GM12872 (cell line): ENCODE measurements at regions not wholly inside any gene's neighbourhood (a gene's known extent, or its start where the extent isn't known, plus 50 kb on each side); places are given as distances from the start of the nearest gene placed in this dataset.

Experiments used
- CTCF ChIP-seq: IDR thresholded peaks from 3 replicates; pipeline ENCODE4 v1.5.1; 2011; ENCODE audit warnings: low read depth, mild to moderate bottlenecking, low read length, moderate library complexity; ENCODE audit not compliant: insufficient read depth

DNA sequence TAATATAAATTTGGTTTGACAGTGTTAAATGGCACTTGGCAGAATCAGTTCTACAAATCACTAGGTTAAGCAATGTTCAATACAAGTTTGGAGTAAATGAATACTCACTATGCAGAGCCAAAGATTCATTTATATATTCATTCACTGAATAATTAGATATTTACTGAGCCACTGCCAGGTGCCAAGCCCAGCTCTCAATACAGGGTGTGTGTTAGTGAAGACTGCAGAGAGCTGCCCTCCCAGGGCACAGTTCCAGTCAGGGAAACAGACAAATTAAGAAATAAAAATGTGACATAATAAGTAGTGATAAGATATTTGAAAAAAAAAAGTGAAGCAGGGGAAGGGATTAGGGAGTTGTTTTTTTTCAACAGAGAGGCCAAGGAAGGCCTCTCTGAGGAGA is 411.7 kb downstream of the KCNRG start:
- TF ChIP-seq CTCF: no peak

DNA sequence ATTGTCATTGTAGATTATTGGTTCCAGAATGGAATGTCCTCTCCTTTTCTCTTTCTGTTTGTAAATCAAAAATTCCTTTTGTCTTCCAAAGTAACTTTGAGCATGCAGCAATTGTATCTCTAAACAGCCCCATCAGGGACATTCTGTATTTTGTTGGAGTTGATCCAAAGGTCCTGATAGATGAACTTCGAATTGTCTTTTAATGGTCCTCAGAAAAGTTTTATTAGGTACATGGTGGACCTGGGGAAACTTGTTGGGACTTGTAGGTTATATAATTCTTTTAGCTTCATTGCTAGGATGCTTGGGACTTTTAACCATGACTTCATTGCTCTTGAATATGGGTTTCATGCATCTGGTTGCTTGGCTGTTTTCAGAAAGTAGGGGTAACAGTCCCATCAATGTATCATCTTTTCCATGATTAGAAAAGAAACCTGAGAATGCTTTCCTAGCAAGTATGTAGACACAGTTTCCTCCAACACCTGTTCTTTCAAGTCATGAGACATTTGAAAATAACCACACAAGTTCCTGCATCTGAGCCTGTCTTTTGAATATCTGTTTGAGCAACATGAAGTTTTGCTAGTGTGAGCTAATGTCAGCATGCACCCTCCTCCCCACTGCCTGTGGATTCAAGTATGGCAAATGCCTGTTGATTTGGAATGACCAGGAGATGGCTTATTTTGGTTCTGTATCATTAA is 413.1 kb downstream of the KCNRG start:
- TF ChIP-seq CTCF: no peak

GRCh38 chr13:50435011-50435410 is 408.5 kb downstream of the DLEU7 start:
- no peak for TF ChIP-seq CTCF

DNA sequence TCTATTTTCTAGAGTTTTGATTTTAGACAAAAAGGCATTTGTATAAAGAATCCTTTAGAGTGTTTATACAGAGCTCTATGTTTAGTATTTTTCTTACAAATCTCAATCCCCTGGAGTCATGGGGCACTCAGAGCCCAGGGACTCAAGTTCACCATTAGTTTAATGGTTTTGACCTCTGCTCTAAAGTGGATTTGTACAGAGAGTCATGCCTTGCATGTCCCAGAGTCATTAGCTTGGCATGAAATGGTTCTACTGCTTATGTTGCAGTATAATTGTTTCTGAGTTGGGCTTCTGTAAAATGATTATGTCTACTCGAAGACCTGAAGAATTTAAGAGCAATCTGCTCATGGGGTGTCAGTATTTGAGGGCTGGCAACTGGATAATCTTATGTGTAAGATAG is 406.2 kb downstream of the DLEU7 start:
- TF ChIP-seq CTCF: no peak

GRCh38 chr13:50438351-50438750 is 405.1 kb downstream of the DLEU7 start:
- TF ChIP-seq CTCF: no peak

- no peak for TF ChIP-seq CTCF
Measured at GRCh38 chr13:50441130-50441529, 402.4 kb downstream of the DLEU7 start.

GRCh38 chr13:50444726-50445125 is 398.8 kb downstream of the DLEU7 start:
- no peak for TF ChIP-seq CTCF
